NCI-H69 (cell line): ENCODE measurements at regions not wholly inside any gene's neighbourhood (a gene's known extent, or its start where the extent isn't known, plus 50 kb on each side); places are given as distances from the start of the nearest gene placed in this dataset.

Experiments used
- DNase-seq: peaks from one replicate; lab custom pipeline; 2025; lab: John Stamatoyannopoulos, UW

- DNase-seq: peak; percentile 95
These were observed 183.8 kb downstream of the CCDC59 start for GRCh38 chr12:82174383-82174782.

DNA sequence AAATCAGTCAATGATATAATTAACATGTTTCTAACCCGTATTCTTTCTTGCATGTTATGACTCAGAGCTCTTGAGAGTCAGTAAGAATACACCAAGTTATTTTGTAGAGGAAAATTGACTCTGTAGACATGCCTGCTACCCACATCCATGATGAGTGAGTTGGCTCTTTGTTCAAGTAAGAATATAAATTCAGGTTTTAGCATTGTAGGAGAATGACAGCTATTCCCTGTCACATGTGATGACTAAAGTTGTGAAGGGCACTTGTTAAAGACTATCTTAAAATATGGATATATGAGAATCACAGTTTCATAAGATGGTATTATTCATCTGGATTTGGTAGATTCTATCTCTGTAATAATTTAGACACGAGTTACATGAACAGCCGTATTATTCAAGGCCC is 209.1 kb downstream of the CCDC59 start:
- DNase-seq: no peak

DNA sequence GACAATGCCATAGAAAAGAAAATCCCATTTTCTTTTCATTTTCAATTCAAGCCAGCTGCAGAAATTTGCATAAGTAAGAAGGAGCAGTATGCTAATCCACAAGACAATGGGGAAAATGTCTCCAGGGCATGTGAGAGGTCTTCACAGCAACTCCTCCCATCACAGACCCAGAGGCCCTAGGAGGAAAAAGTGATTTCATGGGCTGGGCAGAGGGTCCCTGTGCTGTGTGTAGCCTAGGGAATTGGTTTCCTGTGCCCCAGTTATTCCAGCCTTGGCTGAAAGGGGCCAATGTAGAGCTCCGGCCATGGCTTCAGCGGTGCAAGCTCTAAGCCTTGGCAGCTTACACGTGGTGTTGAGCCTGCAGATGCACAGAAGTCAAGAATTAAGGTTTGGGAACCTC is 211.4 kb downstream of the CCDC59 start:
- no peak for DNase-seq

DNA sequence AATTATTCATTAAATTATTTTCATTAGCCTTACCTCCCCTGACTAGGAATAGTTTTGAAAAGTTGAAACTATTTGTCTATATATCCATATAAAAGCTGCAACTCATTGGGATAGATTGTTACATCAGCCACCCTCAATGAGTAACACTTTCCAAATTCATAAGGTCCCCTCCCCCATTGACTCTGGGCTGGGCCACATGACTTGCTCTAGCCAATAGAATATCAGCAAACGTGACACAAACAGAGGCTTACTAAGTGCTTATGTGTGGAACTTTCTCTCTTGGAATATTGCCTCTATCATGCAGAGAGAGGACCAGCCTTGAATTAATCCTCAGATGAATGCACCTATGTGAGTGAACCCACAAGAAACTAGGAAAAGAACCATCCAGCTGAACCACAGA is 213.7 kb downstream of the CCDC59 start:
- no peak for DNase-seq

- DNase-seq: no peak
These were observed 225.8 kb downstream of the CCDC59 start for GRCh38 chr12:82132390-82132789.

GRCh38 chr12:82130762-82131161 is 227.4 kb downstream of the CCDC59 start:
- no peak for DNase-seq

GRCh38 chr12:82124711-82125380 is 233.3 kb downstream of the CCDC59 start:
- no peak for DNase-seq

GRCh38 chr12:82121545-82121944 is 236.6 kb downstream of the CCDC59 start:
- DNase-seq: no peak

DNA sequence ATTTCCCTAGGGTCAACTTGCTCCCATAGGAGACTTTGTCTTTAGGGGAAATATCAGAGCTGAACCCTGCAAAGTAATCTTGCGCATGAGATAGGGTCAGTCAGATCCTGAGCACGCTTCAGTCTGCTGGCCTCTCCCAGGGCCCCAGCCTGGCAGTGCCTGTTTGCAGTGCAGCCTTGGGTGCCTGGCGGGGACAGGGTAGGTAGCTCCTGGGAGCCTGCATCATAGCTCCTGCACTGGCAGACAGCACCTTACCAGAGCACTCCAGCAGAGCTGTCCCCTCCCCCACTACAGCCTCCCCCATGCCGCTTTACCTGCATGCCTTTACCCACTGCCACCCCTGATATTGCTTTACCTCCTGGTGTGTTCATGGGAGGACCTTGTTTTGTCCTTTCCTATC is 237.3 kb downstream of the CCDC59 start:
- no peak for DNase-seq

DNA sequence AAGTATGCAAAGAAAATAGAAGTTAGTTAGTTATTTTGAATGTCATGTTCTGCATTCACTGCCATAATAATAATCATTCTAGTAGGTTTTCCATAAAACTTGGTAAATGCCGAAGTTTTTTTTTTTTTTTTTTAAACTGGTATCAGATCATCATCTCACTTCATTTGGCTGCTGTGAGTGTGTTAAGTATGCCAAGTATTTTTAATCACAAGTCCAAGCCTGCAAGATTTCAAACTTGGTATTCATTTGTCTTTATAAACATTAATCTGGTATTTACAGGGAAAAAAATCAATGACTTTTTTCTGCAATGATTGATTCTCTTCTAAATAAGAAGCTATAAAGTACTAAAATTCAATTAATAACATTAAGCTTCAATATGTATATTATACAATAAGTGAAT is 248.9 kb downstream of the CCDC59 start:
- DNase-seq: no peak

GRCh38 chr12:82108615-82109014 is 249.6 kb downstream of the CCDC59 start:
- DNase-seq: no peak

DNA sequence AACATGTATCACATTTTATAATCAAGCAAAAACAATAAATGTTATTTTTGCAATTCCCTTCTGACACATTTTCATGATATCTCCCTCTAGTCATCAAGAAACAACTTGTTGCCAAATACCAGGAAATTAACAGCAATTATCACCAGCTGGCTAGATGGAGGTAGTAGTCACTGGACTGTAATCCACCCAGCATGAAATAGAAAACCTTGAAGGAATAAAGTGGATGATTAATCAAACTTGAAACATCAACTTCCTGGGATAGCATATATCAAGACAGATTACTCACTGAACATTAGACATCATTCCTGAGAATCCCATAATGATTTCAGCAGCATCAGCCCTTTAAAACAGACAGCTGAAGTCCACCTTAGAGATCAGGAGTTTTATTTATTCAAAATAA is 259.0 kb downstream of the CCDC59 start:
- DNase-seq: peak; percentile 87

- DNase-seq: peak; percentile 82
These were observed 260.3 kb downstream of the CCDC59 start for GRCh38 chr12:82097877-82098276.

- DNase-seq: no peak
These were observed 260.7 kb downstream of the CCDC59 start for GRCh38 chr12:82097438-82097837.

- DNase-seq: peak; percentile 49
These were observed 268.0 kb downstream of the CCDC59 start for GRCh38 chr12:82090165-82090564.

- DNase-seq: peak; percentile 64
These were observed 268.6 kb downstream of the CCDC59 start for GRCh38 chr12:82089369-82090121.

GRCh38 chr12:82082501-82082900 is 275.7 kb downstream of the CCDC59 start:
- DNase-seq: peak; percentile 88

GRCh38 chr12:82069931-82070514 is 288.2 kb downstream of the CCDC59 start:
- DNase-seq: no peak

DNA sequence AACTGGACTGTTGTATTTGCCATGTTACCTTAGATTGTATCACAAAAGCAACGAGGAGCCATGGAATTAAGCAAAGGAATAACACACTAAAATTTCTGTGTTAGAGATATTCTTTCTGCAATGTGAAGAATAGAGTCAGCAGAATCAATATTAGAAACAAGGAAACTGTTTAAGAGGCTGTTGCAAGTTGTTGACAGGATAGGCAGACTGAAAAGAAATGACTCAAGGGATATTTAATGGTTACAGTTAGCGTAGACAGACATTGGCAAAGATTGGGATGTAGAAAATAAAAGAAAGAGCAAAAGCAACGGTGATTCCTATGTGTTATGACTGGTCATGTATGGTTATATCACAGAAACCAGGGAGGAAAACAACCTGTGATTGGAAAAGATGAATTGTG is 299.0 kb upstream of the PPFIA2 start:
- DNase-seq: no peak

DNA sequence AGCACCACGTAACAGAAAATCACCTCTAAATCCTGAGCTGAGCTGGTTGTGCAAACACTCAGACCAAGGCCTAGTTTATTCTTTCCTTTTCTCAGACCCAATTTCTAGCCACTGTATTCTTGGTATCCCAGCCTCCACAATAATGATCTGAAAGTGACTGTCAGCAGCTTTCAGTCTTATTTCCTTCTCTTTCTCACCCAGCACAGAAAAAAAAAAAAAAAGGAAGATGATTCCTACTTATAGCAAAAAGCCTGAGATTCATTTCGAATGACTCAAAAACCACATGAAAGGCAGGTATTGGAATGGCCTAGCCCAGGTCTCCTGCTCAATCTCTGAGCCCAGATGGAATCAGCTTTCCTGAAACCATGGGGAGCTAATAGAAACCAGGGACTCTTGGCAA is 298.6 kb upstream of the PPFIA2 start:
- DNase-seq: no peak

GRCh38 chr12:82055391-82055790 is 296.2 kb upstream of the PPFIA2 start:
- DNase-seq: no peak

GRCh38 chr12:82054566-82054965 is 295.4 kb upstream of the PPFIA2 start:
- DNase-seq: no peak

GRCh38 chr12:82047446-82047845 is 288.3 kb upstream of the PPFIA2 start:
- DNase-seq: peak; percentile 68
